NAMALWA (cell line): ENCODE measurements at regions not wholly inside any gene's neighbourhood (a gene's known extent, or its start where the extent isn't known, plus 50 kb on each side); places are given as distances from the start of the nearest gene placed in this dataset.

Source experiments
- DNase-seq: peaks from one replicate; pipeline ENCODE4 v3.0.0-alpha.2; 2015; ENCODE audit warnings: low spot score

GRCh38 chr9:110058304-110058953 is 149.5 kb downstream of the C9orf152 start:
- DNase-seq = peak; percentile 66

- DNase-seq = no peak
These were observed 148.5 kb downstream of the C9orf152 start for GRCh38 chr9:110059461-110059860.

- DNase-seq = no peak
These were observed 143.2 kb downstream of the C9orf152 start for GRCh38 chr9:110064803-110065202.

GRCh38 chr9:110065532-110065931 is 142.4 kb downstream of the C9orf152 start:
- no peak for DNase-seq

- DNase-seq = no peak
These were observed 140.8 kb downstream of the C9orf152 start for GRCh38 chr9:110066929-110067716.

- no peak for DNase-seq
These were observed 139.7 kb downstream of the C9orf152 start for GRCh38 chr9:110068212-110068611.

- DNase-seq = no peak
These were observed 138.4 kb downstream of the C9orf152 start for GRCh38 chr9:110069326-110070248.

GRCh38 chr9:110072597-110073355 is 135.2 kb downstream of the C9orf152 start:
- no peak for DNase-seq

- no peak for DNase-seq
These were observed 134.5 kb downstream of the C9orf152 start for GRCh38 chr9:110073356-110073905.

GRCh38 chr9:110076894-110077725 is 130.8 kb downstream of the C9orf152 start:
- no peak for DNase-seq

- DNase-seq = no peak
These were observed 130.0 kb downstream of the C9orf152 start for GRCh38 chr9:110077925-110078324.

GRCh38 chr9:110078604-110079003 is 129.4 kb downstream of the C9orf152 start:
- no peak for DNase-seq

- DNase-seq = no peak
These were observed 126.6 kb downstream of the C9orf152 start for GRCh38 chr9:110081395-110081794.

- DNase-seq = no peak
These were observed 124.1 kb downstream of the C9orf152 start for GRCh38 chr9:110083866-110084265.

- DNase-seq = no peak
These were observed 121.4 kb downstream of the C9orf152 start for GRCh38 chr9:110086537-110086936.

GRCh38 chr9:110087605-110088004 is 120.4 kb downstream of the C9orf152 start:
- no peak for DNase-seq

- peak; percentile 54 for DNase-seq
These were observed 119.9 kb downstream of the C9orf152 start for GRCh38 chr9:110088099-110088498.

- DNase-seq = no peak
These were observed 118.1 kb downstream of the C9orf152 start for GRCh38 chr9:110089681-110090370.

- DNase-seq = no peak
These were observed 115.2 kb downstream of the C9orf152 start for GRCh38 chr9:110092792-110093191.

- DNase-seq = no peak
These were observed 114.5 kb downstream of the C9orf152 start for GRCh38 chr9:110093417-110093816.
